ENCODE measurements at regions not wholly inside any gene's neighbourhood (a gene's known extent, or its start where the extent isn't known, plus 50 kb on each side); places are given as distances from the start of the nearest gene placed in this dataset.

DNA sequence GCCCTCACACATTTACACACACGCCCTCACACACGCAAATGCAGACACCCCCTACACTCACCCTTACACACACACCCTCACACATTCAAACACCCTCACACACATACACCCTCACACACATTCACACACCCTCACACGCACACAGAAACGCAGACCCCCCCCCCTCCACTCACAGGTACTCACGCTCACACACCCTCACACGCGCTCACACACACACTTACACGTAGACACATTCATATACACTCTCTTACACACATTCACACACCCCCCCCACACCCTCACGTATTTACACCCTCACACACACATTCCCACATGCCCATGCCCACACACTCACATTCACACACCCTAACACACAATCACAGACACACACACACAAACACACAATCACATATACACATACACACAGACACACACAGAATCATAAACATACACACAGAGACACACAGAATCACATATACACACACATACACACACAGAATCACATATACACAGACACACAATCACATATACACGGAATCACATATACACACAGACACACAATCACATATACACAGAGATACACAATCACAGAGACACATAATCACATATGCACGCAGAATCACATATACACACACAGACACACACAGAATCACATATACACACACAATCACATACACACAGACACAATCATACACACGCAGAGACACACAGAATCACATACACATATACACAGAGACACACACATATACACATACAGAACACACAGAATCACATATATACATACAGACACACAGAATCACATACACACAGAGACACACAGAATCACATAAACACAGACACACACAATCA is 250.1 kb upstream of the RPL38 start:
- Histone ChIP-seq H3K27ac (no peak overlapping the region), H3K36me3 (no peaks in the 10 kb centered on the region), H3K9me3 (no peaks in the 10 kb centered on the region), H3K4me3 (peak overlapping the region in 2 of 4 donors; percentile 39 to 62), H3K27me3 (peaks cover 0 to 51% (median 5%) of the 10 kb centered on the region in 4 donors), H3K4me1 (peaks cover 10 to 60% (median 16%) of the 10 kb centered on the region in 3 donors)
- TF ChIP-seq, protein P1, sequence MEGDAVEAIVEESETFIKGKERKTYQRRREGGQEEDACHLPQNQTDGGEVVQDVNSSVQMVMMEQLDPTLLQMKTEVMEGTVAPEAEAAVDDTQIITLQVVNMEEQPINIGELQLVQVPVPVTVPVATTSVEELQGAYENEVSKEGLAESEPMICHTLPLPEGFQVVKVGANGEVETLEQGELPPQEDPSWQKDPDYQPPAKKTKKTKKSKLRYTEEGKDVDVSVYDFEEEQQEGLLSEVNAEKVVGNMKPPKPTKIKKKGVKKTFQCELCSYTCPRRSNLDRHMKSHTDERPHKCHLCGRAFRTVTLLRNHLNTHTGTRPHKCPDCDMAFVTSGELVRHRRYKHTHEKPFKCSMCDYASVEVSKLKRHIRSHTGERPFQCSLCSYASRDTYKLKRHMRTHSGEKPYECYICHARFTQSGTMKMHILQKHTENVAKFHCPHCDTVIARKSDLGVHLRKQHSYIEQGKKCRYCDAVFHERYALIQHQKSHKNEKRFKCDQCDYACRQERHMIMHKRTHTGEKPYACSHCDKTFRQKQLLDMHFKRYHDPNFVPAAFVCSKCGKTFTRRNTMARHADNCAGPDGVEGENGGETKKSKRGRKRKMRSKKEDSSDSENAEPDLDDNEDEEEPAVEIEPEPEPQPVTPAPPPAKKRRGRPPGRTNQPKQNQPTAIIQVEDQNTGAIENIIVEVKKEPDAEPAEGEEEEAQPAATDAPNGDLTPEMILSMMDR (IDR thresholded peaks at IDR 0.05): no peak
- TF ChIP-seq POLR2A (IDR thresholded peaks at IDR 0.05): no peak
- intact Hi-C loops (cut with DNase I): no loop called here
- WGBS, 2 donors: 68 to 69% methylated on average over 12 of the region's 12 CpGs
- DNase-seq: no peak

DNA sequence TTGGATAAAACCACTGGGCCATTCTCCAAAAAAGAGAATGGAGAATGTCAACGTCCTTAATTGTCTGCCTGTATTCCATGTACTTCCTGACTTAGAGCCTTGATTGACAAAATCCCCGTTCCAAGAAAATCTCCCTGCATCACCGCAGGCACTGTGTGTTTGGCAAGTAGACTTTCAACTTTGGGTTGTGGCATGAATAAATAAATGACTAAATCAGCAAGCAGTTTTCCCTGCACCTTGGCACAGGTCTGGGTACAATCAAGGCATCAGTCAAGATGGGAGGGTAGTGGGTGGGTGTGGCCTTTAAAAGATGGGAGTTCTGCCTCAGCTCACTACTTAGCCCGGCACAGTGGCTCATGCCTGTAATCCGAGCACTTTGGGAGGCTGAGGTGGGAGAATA is 248.5 kb upstream of the RPL38 start:
- no peak overlapping the region for H3K27ac ChIP-seq
- intact Hi-C loops (cut with DNase I): no loop called here
- DNase-seq: no peak
- TF ChIP-seq POLR2A (IDR thresholded peaks at IDR 0.05): no peak
- TF ChIP-seq, protein P1 (IDR thresholded peaks at IDR 0.05): no peak
- peaks cover 0 to 37% (median 5%) of the 10 kb centered on the region in 4 donors for H3K27me3 ChIP-seq
- H3K36me3 ChIP-seq: no peaks in the 10 kb centered on the region
- H3K4me3 ChIP-seq: no peak overlapping the region
- 28 to 29% methylated on average over 5 of the region's 5 CpGs for WGBS, 2 donors
- no peaks in the 10 kb centered on the region for H3K9me3 ChIP-seq
- H3K4me1 ChIP-seq: peaks cover 10 to 59% (median 16%) of the 10 kb centered on the region in 3 donors

GRCh38 chr17:73955616-73956015 is 247.9 kb upstream of the RPL38 start:
- TF ChIP-seq POLR2A (IDR thresholded peaks at IDR 0.05): no peak
- TF ChIP-seq, protein P1 (IDR thresholded peaks at IDR 0.05): no peak
- H3K4me3 ChIP-seq: no peak overlapping the region
- WGBS, 2 donors: 38 to 73% methylated on average over 2 to 5 of the region's 5 CpGs
- no peaks in the 10 kb centered on the region for H3K36me3 ChIP-seq
- H3K27ac ChIP-seq: no peak overlapping the region
- intact Hi-C loops (cut with DNase I): no loop called here
- no peak for DNase-seq
- H3K27me3 ChIP-seq: peaks cover 0 to 34% (median 5%) of the 10 kb centered on the region in 4 donors
- H3K4me1 ChIP-seq: peaks cover 10 to 53% (median 16%) of the 10 kb centered on the region in 3 donors
- H3K9me3 ChIP-seq: peaks cover 0 to 4% (median 0%) of the 10 kb centered on the region in 3 donors

- H3K9me3 ChIP-seq: peaks cover 0 to 8% (median 0%) of the 10 kb centered on the region in 3 donors
- H3K4me1 ChIP-seq: peaks cover 10 to 50% (median 16%) of the 10 kb centered on the region in 3 donors
- no peak overlapping the region for H3K4me3 ChIP-seq
- 44% methylated on average over 1 of the region's 1 CpG; no CpG with 5 or more reads in 1 of the 2 donors for WGBS, 2 donors
- TF ChIP-seq, protein P1 (IDR thresholded peaks at IDR 0.05): no peak
- no peak for TF ChIP-seq POLR2A (IDR thresholded peaks at IDR 0.05)
- peak overlapping the region in 2 of 4 donors; percentile 62 to 67 for H3K27ac ChIP-seq
- no peaks in the 10 kb centered on the region for H3K36me3 ChIP-seq
- no peak for DNase-seq
- peaks cover 0 to 28% (median 5%) of the 10 kb centered on the region in 4 donors for H3K27me3 ChIP-seq
- intact Hi-C loops (cut with DNase I): no loop called here
Measured at GRCh38 chr17:73956169-73956568, 247.3 kb upstream of the RPL38 start.

Measured in esophagus squamous epithelium (tissue), 5 donors.